CD4-positive, alpha-beta T cell (primary cell): ENCODE measurements at regions not wholly inside any gene's neighbourhood (a gene's known extent, or its start where the extent isn't known, plus 50 kb on each side); places are given as distances from the start of the nearest gene placed in this dataset.

Experiments
- ATAC-seq: fragments of 200-7000 bp; cut with Tn5 transposase; one replicate; pipeline ENCODE4 v1.10.0; 2022; ENCODE audit warnings: mild to moderate bottlenecking; ENCODE audit not compliant: poor library complexity
- CTCF ChIA-PET: fragments of 350-600 bp; sonication (Branson Sonifier 250); formaldehyde crosslinking; loops from one replicate; lab custom pipeline; 2021; ENCODE audit warnings: antibody characterized with exemption, inconsistent platforms; lab: Charles Lee
- POLR2A ChIA-PET: fragments of 350-600 bp; sonication (Branson Sonifier 250); formaldehyde crosslinking; loops from one replicate; lab custom pipeline; 2021; ENCODE audit warnings: antibody characterized with exemption, inconsistent platforms; lab: Charles Lee
- DNase-seq, 14 experiments: peaks; one replicate each; pipeline ENCODE4 v3.0.0-alpha.2; 2013 to 2020; ENCODE audit warnings: mixed read lengths in 2 of 14
- H3K27ac ChIP-seq, 2 donors: one replicate each; pipeline versions ENCODE4 v1.5.1 to v1.7.0; 2013; ENCODE audit warnings: low read length in 2 of 2, low read depth in 1 of 2, mild to moderate bottlenecking in 1 of 2
- H3K27me3 ChIP-seq, 2 experiments: 1 replicate in 1 of 2; 2 replicates in 1 of 2; pipeline versions ENCODE4 v1.6.1 to v1.7.0; 2013; ENCODE audit warnings: low read length in 2 of 2, control low read depth in 1 of 2, mild to moderate bottlenecking in 1 of 2, moderate library complexity in 1 of 2; ENCODE audit not compliant: insufficient read depth in 2 of 2, control insufficient read depth in 1 of 2
- H3K36me3 ChIP-seq: one replicate; pipeline ENCODE4 v1.6.1; 2013; ENCODE audit warnings: low read length, control low read depth; ENCODE audit not compliant: insufficient read depth
- H3K4me1 ChIP-seq: one replicate; pipeline ENCODE4 v1.6.1; 2013; ENCODE audit warnings: low read length, control low read depth; ENCODE audit not compliant: insufficient read depth
- H3K4me3 ChIP-seq: one replicate; pipeline ENCODE4 v1.5.1; 2013; ENCODE audit warnings: mild to moderate bottlenecking, low read length, moderate library complexity
- H3K9me3 ChIP-seq, 2 experiments: 1 replicate in 1 of 2; 2 replicates in 1 of 2; pipeline versions ENCODE4 v1.6.1 to v1.7.0; 2013; ENCODE audit warnings: low read length in 2 of 2, mild to moderate bottlenecking in 2 of 2, control low read depth in 1 of 2, moderate library complexity in 1 of 2; ENCODE audit not compliant: control insufficient read depth in 1 of 2, insufficient read depth in 1 of 2
- H3K27ac Mint-ChIP-seq: one replicate; pipeline ENCODE4 v1.8.0; 2020; ENCODE audit warnings: mixed read lengths
- H3K27me3 Mint-ChIP-seq: one replicate; pipeline ENCODE4 v1.8.0; 2021; ENCODE audit warnings: mixed read lengths
- H3K36me3 Mint-ChIP-seq: one replicate; pipeline ENCODE4 v1.8.0; 2021; ENCODE audit warnings: low read depth, mixed read lengths
- H3K4me1 Mint-ChIP-seq: one replicate; pipeline ENCODE4 v1.8.0; 2021; ENCODE audit warnings: low read depth, mixed read lengths
- H3K4me3 Mint-ChIP-seq: one replicate; pipeline ENCODE4 v1.8.0; 2020; ENCODE audit warnings: mild to moderate bottlenecking, mixed read lengths
- H3K9me3 Mint-ChIP-seq: one replicate; pipeline ENCODE4 v1.8.0; 2020; ENCODE audit warnings: mixed read lengths
- CTCF ChIP-seq: fragments of 200-600 bp; IDR thresholded peaks from one replicate; pipeline ENCODE4 v1.8.0; 2022; ENCODE audit warnings: antibody characterized with exemption, mild to moderate bottlenecking
- intact Hi-C, 2 experiments: fragments of 100-400 bp; cut with DNase I in 1 of 2; cut with micrococcal nuclease in 1 of 2; formaldehyde crosslinking; loops; one replicate each; pipeline versions ENCODE4 v1.15.1 to v1.9.0; 2023 to 2025; cut with DNase I, micrococcal nuclease

GRCh38 chr18:78789850-78790249, 189.8 kb upstream of the SALL3 start:
- no peaks in the 10 kb centered on the region for H3K4me1 Mint-ChIP-seq
- no peak overlapping the region for H3K4me3 ChIP-seq
- no peaks in the 10 kb centered on the region for H3K4me1 ChIP-seq
- no peak overlapping the region for H3K27ac ChIP-seq
- no peak overlapping the region for H3K27ac Mint-ChIP-seq
- H3K27me3 ChIP-seq: no peaks in the 10 kb centered on the region
- no peak overlapping the region for H3K4me3 Mint-ChIP-seq
- H3K9me3 ChIP-seq: peaks cover 0 to 18% of the 10 kb centered on the region in 2 experiments
- no peak for TF ChIP-seq CTCF
- no peaks in the 10 kb centered on the region for H3K9me3 Mint-ChIP-seq
- no peaks in the 10 kb centered on the region for H3K36me3 Mint-ChIP-seq
- DNase-seq (no peak), ATAC-seq (no peak)
- H3K27me3 Mint-ChIP-seq: peaks cover 3% of the 10 kb centered on the region
- ChIA-PET CTCF (no interaction called here), POLR2A (no interaction called here)
- intact Hi-C loops: no loop called here
- no peaks in the 10 kb centered on the region for H3K36me3 ChIP-seq

DNA sequence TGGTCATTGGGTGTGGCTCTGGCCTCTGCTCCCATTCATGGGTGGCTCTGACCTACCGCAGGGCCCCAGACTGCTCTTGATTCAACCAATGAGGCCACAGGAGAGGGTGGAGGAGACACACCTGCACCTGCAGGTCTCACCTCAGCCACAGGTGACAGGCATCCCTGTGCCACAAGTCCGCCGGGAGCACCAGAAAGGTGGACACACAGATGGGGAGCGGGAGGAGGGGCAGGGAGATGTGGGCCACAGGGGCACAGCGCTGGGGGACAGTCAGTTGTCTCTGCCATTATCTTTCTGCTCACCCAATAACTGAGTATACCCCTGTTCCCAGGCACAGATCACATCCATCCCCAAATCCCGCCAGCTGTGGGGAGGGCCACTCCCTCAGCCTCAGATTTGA, 189.1 kb upstream of the SALL3 start:
- ATAC-seq (no peak), DNase-seq (no peak)
- Histone ChIP-seq H3K36me3 (no peaks in the 10 kb centered on the region), H3K4me3 (no peak overlapping the region), H3K27ac (no peak overlapping the region), H3K9me3 (peaks cover 0 to 18% of the 10 kb centered on the region in 2 experiments), H3K4me1 (no peaks in the 10 kb centered on the region), H3K27me3 (no peaks in the 10 kb centered on the region)
- Mint-ChIP-seq H3K36me3 (no peaks in the 10 kb centered on the region), H3K4me3 (no peak overlapping the region), H3K4me1 (no peaks in the 10 kb centered on the region), H3K27ac (no peak overlapping the region), H3K9me3 (no peaks in the 10 kb centered on the region), H3K27me3 (peaks cover 3% of the 10 kb centered on the region)
- intact Hi-C loops: no loop called here
- POLR2A ChIA-PET: no interaction called here
- CTCF ChIA-PET: no interaction called here
- TF ChIP-seq CTCF: no peak

DNA sequence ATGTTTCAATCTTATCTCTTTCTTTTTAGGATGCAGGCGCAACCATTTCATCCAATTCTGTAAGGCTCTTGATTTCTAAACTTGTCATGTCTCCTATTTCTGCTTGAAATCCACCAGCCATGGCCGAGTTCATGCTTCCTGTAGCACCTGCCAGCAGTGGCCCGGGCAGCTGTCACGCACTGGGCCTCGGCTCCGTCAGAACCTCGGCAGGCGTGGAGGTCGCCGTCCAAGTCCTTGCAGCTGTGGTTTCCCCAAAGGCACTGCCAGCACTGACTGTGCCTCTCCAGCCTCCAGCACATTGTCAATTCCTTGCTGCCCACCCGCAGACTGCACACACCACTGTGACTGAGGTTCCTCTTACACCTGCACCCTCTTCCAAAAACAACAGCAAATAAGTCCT, 188.7 kb upstream of the SALL3 start:
- Mint-ChIP-seq H3K27ac (no peak overlapping the region), H3K36me3 (no peaks in the 10 kb centered on the region), H3K27me3 (peaks cover 3% of the 10 kb centered on the region), H3K9me3 (no peaks in the 10 kb centered on the region), H3K4me1 (no peaks in the 10 kb centered on the region), H3K4me3 (no peak overlapping the region)
- intact Hi-C loops: no loop called here
- ATAC-seq (no peak), DNase-seq (no peak)
- CTCF ChIA-PET: no interaction called here
- H3K36me3 ChIP-seq: no peaks in the 10 kb centered on the region
- peaks cover 0 to 18% of the 10 kb centered on the region in 2 experiments for H3K9me3 ChIP-seq
- no peak overlapping the region for H3K4me3 ChIP-seq
- POLR2A ChIA-PET: no interaction called here
- no peaks in the 10 kb centered on the region for H3K4me1 ChIP-seq
- TF ChIP-seq CTCF: no peak
- no peaks in the 10 kb centered on the region for H3K27me3 ChIP-seq
- no peak overlapping the region for H3K27ac ChIP-seq
